Panc1 (cell line): ENCODE measurements at regions not wholly inside any gene's neighbourhood (a gene's known extent, or its start where the extent isn't known, plus 50 kb on each side); places are given as distances from the start of the nearest gene placed in this dataset.

ENCODE experiments used
- CTCF ChIP-seq: fragments of 450-650 bp; IDR thresholded peaks from 2 replicates; pipeline ENCODE4 v1.5.1; 2017; ENCODE audit warnings: mild to moderate bottlenecking
- POLR2AphosphoS5 ChIP-seq: IDR thresholded peaks from 2 replicates; pipeline ENCODE4 v1.6.1; 2012; ENCODE audit warnings: mild to moderate bottlenecking, low read depth, low read length, moderate library complexity
- REST ChIP-seq, 2 experiments: IDR thresholded peaks; 2 replicates each; pipeline ENCODE4 v1.6.1; 2011 to 2012; ENCODE audit warnings: low read depth in 2 of 2, control low read depth in 1 of 2, low read length in 1 of 2, mild to moderate bottlenecking in 1 of 2, moderate library complexity in 1 of 2; ENCODE audit not compliant: insufficient read depth in 1 of 2
- SIN3A ChIP-seq: IDR thresholded peaks from 2 replicates; pipeline ENCODE4 v1.6.1; 2012; ENCODE audit warnings: low read depth, mild to moderate bottlenecking, low read length, moderate library complexity, borderline replicate concordance; ENCODE audit not compliant: insufficient read depth

GRCh38 chr9:12956261-12956660, 181.4 kb downstream of the LURAP1L start:
- TF ChIP-seq CTCF: no peak
- TF ChIP-seq POLR2AphosphoS5: no peak
- no peak for TF ChIP-seq REST (IDR thresholded peaks at IDR 0.05; ENCODE audit: insufficient read depth in 1 of 2, low read depth in 2 of 2, low read length in 1 of 2)
- no peak for TF ChIP-seq SIN3A
